HL-60 (cell line): ENCODE measurements at regions not wholly inside any gene's neighbourhood (a gene's known extent, or its start where the extent isn't known, plus 50 kb on each side); places are given as distances from the start of the nearest gene placed in this dataset.

ENCODE experiments used
- DNase-seq, 2 experiments: peaks; one replicate each; pipeline ENCODE4 v3.0.0-alpha.2; 2010 to 2020; ENCODE audit warnings: low read depth in 1 of 2, low spot score in 1 of 2
- H3K27ac ChIP-seq: fragments of 250-450 bp; sonication (Bioruptor Pico); replicated peaks from 2 replicates; pipeline ENCODE4 v1.5.1; 2020; ENCODE audit warnings: mild to moderate bottlenecking, moderate library complexity
- H3K27me3 ChIP-seq: fragments of 250-450 bp; sonication (Bioruptor Pico); 2 replicates; pipeline ENCODE4 v1.5.1; 2021; ENCODE audit warnings: mild to moderate bottlenecking, moderate library complexity; ENCODE audit not compliant: insufficient read depth, poor library complexity, severe bottlenecking
- H3K4me3 ChIP-seq: replicated peaks from 2 replicates; pipeline ENCODE4 v1.5.1; 2011; ENCODE audit warnings: mild to moderate bottlenecking, control low read depth, low read length; ENCODE audit not compliant: insufficient read depth
- GABPA ChIP-seq: IDR thresholded peaks from 2 replicates; pipeline ENCODE4 v1.6.1; 2012; ENCODE audit warnings: low read depth
- POLR2AphosphoS5 ChIP-seq: IDR thresholded peaks from 2 replicates; pipeline ENCODE4 v1.6.1; 2012; ENCODE audit warnings: low read depth
- SPI1 ChIP-seq: IDR thresholded peaks from 2 replicates; pipeline ENCODE4 v1.6.1; 2012; ENCODE audit warnings: low read depth, mild to moderate bottlenecking, borderline replicate concordance
- TF ChIP-seq, protein P1 (sequence below): IDR thresholded peaks from 2 replicates; pipeline ENCODE4 v1.6.1; 2012; ENCODE audit warnings: low read depth; ENCODE audit not compliant: insufficient replicate concordance
- TF ChIP-seq, protein P2 (sequence below): IDR thresholded peaks from one replicate; pipeline ENCODE4 v1.5.1; 2011; ENCODE audit warnings: low read length, control low read depth, inconsistent platforms; ENCODE audit not compliant: insufficient read depth

DNA sequence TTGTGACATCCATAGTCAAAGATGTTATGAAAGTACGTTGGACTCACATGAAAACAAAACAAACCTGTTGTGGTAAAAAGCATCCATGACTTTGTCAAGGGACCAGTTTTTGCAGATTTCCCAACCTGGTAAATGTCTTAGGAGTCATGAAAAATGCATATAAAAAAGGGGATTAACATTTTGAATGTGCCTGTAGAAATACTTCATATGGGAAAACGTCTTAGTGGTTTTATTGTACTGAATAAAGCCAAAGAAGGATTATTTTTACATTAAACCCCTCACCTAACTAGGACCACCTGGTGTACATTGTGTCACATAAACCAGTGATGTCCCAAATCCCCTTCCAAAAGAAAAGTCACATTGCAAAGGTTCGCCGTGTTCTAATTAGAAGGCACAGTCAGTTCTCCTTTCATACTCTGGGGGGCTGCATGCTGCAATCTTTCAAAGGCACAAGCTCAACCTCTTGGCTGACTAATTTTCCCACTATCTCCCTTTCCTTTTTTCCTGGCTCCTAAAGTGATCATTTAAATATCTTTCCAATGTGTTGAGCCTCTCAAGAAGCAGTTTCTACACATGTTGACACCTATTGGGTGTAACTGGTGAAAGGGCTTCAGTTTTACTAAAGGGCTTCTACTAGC is 119.8 kb upstream of the SPAG17 start:
- H3K27me3 ChIP-seq, result no peaks in the 10 kb centered on the region
- DNase-seq, result no peak
- TF ChIP-seq, protein P1, sequence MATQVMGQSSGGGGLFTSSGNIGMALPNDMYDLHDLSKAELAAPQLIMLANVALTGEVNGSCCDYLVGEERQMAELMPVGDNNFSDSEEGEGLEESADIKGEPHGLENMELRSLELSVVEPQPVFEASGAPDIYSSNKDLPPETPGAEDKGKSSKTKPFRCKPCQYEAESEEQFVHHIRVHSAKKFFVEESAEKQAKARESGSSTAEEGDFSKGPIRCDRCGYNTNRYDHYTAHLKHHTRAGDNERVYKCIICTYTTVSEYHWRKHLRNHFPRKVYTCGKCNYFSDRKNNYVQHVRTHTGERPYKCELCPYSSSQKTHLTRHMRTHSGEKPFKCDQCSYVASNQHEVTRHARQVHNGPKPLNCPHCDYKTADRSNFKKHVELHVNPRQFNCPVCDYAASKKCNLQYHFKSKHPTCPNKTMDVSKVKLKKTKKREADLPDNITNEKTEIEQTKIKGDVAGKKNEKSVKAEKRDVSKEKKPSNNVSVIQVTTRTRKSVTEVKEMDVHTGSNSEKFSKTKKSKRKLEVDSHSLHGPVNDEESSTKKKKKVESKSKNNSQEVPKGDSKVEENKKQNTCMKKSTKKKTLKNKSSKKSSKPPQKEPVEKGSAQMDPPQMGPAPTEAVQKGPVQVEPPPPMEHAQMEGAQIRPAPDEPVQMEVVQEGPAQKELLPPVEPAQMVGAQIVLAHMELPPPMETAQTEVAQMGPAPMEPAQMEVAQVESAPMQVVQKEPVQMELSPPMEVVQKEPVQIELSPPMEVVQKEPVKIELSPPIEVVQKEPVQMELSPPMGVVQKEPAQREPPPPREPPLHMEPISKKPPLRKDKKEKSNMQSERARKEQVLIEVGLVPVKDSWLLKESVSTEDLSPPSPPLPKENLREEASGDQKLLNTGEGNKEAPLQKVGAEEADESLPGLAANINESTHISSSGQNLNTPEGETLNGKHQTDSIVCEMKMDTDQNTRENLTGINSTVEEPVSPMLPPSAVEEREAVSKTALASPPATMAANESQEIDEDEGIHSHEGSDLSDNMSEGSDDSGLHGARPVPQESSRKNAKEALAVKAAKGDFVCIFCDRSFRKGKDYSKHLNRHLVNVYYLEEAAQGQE, result no peak
- TF ChIP-seq POLR2AphosphoS5, result no peak
- TF ChIP-seq GABPA, result no peak
- no peak for TF ChIP-seq SPI1
- TF ChIP-seq, protein P2, sequence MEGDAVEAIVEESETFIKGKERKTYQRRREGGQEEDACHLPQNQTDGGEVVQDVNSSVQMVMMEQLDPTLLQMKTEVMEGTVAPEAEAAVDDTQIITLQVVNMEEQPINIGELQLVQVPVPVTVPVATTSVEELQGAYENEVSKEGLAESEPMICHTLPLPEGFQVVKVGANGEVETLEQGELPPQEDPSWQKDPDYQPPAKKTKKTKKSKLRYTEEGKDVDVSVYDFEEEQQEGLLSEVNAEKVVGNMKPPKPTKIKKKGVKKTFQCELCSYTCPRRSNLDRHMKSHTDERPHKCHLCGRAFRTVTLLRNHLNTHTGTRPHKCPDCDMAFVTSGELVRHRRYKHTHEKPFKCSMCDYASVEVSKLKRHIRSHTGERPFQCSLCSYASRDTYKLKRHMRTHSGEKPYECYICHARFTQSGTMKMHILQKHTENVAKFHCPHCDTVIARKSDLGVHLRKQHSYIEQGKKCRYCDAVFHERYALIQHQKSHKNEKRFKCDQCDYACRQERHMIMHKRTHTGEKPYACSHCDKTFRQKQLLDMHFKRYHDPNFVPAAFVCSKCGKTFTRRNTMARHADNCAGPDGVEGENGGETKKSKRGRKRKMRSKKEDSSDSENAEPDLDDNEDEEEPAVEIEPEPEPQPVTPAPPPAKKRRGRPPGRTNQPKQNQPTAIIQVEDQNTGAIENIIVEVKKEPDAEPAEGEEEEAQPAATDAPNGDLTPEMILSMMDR, result no peak
- H3K4me3 ChIP-seq, result no peak overlapping the region
- H3K27ac ChIP-seq, result no peak overlapping the region

DNA sequence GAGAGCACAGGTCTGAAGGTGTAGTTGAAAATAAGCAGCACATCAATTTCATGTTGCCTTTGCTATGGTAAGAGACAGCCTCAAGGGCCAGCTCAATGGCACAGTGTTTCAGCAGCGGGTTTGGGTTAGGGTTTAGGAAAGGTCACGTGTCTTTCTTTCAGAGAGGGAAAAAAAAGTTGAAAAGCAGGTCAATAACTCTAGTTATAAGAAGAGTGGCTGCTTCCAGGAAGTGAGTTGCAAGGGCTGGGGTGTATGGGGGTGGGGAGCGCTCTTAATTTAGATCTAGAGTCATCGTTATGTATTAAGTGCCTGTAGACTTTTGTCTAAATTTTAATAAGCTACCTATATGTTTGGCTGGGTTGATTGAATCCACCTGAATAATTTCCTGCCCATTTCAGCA is 118.5 kb upstream of the SPAG17 start:
- no peaks in the 10 kb centered on the region for H3K27me3 ChIP-seq
- no peak for TF ChIP-seq GABPA
- TF ChIP-seq SPI1, result no peak
- TF ChIP-seq, protein P2, result no peak
- TF ChIP-seq, protein P1, result no peak
- TF ChIP-seq POLR2AphosphoS5, result no peak
- no peak overlapping the region for H3K27ac ChIP-seq
- no peak overlapping the region for H3K4me3 ChIP-seq
- no peak for DNase-seq

DNA sequence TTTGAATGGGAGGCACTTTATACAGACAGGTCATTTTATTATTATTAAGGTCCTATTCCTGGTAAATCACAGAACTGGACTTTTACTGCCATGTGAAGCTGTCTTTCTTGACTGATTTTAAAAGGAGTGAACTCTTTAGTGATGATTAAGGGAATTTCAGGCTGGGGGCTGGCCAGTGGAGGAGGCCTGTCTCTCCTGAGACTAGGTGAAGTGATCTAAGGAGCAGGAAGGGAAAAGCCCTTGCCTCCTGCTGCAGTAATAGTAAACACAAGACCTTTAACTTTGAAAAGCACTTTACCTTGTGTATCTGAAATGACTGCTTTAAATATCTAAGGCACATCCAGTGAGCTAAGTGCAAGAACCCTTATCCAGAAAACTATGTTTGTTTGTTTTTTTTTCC is 118.0 kb upstream of the SPAG17 start:
- no peak for DNase-seq
- Histone ChIP-seq H3K27me3 (no peaks in the 10 kb centered on the region), H3K4me3 (no peak overlapping the region), H3K27ac (no peak overlapping the region)
- TF ChIP-seq, protein P2, result no peak
- TF ChIP-seq GABPA (no peak), SPI1 (no peak), POLR2AphosphoS5 (no peak)
- TF ChIP-seq, protein P1, result no peak
